Motor neuron (in vitro differentiated cells): ENCODE measurements at regions not wholly inside any gene's neighbourhood (a gene's known extent, or its start where the extent isn't known, plus 50 kb on each side); places are given as distances from the start of the nearest gene placed in this dataset.
A peak's percentile ranks its signal among the peaks of the same experiment; 100 is the strongest.
"Not testable (repeated sequence)": the region's sequence is repeated elsewhere in the genome, so short reads cannot be mapped to it uniquely, and the experiment has no call there.

Source experiments
- ATAC-seq, 8 experiments: fragments of 200-7000 bp; cut with Tn5 transposase; replicated peaks in 6 of 8; 2 replicates each; pipeline ENCODE4 v1.8.0; 2021; ENCODE audit warnings: mild to moderate bottlenecking in 8 of 8, moderate library complexity in 8 of 8
- H3K27ac ChIP-seq, 2 donors: fragments of 250-450 bp; sonication (Bioruptor Pico); 2 replicates each; pipeline ENCODE4 v1.9.0; 2021; ENCODE audit warnings: antibody characterized with exemption in 2 of 2, mild to moderate bottlenecking in 2 of 2, moderate library complexity in 1 of 2
- H3K4me1 ChIP-seq, 2 donors: fragments of 250-450 bp; sonication (Bioruptor Pico); replicated peaks in 1 of 2; 2 replicates each; pipeline ENCODE4 v1.6.1; 2021; ENCODE audit warnings: antibody characterized with exemption in 2 of 2, mild to moderate bottlenecking in 2 of 2, moderate library complexity in 1 of 2
- H3K4me3 ChIP-seq, 5 donors: fragments of 250-450 bp; sonication (Bioruptor Pico); 2 replicates each; pipeline ENCODE4 v1.9.0; 2021; ENCODE audit warnings: antibody characterized with exemption in 5 of 5, mild to moderate bottlenecking in 5 of 5, moderate library complexity in 4 of 5
- WGBS, 10 experiments: fragments of 450-650 bp; shearing (Covaris generic); methylation state at CpG; one replicate each; pipeline ENCODE4 v1.0.0; 2022; 5-methylcytosine and 5-hydroxymethylcytosine counted together
- in situ Hi-C, 9 experiments: fragments of 400-800 bp; cut with MboI; loops; one replicate each; pipeline ENCODE4 v1.15.0; 2021; ENCODE audit warnings: low sequenced_read_pairs in 9 of 9, low pct_unique_long_range_greater_than_20kb in 2 of 9; ENCODE audit not compliant: unreplicated experiment in 9 of 9

GRCh38 chr3:146712806-146713205, 107.7 kb upstream of the PLSCR5 start:
- WGBS, 10 experiments, result 4 to 100% (median 45%) methylated on average over 1 to 3 of the region's 3 CpGs
- no peak overlapping the region for H3K4me3 ChIP-seq
- H3K4me1 ChIP-seq, result no peaks in the 10 kb centered on the region
- H3K27ac ChIP-seq, result no peak overlapping the region
- ATAC-seq, result no peak
- in situ Hi-C loops, result no loop called here

- WGBS, 10 experiments, result 26 to 93% (median 61%) methylated on average over 2 to 3 of the region's 3 CpGs
- in situ Hi-C loops, result no loop called here
- ATAC-seq, result no peak
Observed at GRCh38 chr3:146709969-146710368, 104.8 kb upstream of the PLSCR5 start.

DNA sequence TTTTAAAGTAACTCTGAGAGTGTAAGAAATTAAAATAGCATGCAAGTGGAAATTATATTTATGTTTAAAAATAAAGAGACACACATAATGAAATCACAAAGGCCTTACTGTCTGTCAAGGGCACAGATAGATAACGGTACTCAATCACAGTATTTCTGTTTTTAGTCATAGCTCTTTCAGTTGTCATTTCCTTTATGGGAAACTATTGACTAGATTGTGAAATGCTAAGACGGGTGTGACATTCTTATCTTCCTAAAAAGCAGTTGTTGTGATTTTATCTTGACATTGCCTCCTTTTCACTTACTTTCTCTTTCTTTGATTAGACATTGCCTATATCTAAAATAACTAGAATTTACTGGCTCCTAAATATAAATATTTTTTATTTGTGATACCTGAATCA, 100.1 kb upstream of the PLSCR5 start:
- in situ Hi-C loops, result no loop called here
- no peak for ATAC-seq
- no peak overlapping the region for H3K27ac ChIP-seq
- no peaks in the 10 kb centered on the region for H3K4me1 ChIP-seq
- WGBS, 10 experiments, result 49 to 100% (median 91%) methylated on average over 1 to 2 of the region's 2 CpGs; no CpG with 5 or more reads in 2 of the 10 experiments
- H3K4me3 ChIP-seq, result no peak overlapping the region

More at GRCh38 chr3:146709969-146710368, 104.8 kb upstream of the PLSCR5 start:
- Histone ChIP-seq H3K4me1 (no peaks in the 10 kb centered on the region), H3K4me3 (no peak overlapping the region), H3K27ac (no peak overlapping the region)

GRCh38 chr3:146702237-146702636, 97.1 kb upstream of the PLSCR5 start:
- ATAC-seq, result no peak
- no peaks in the 10 kb centered on the region for H3K4me1 ChIP-seq
- H3K4me3 ChIP-seq, result no peak overlapping the region
- 60 to 100% (median 85%) methylated on average over 1 to 4 of the region's 5 CpGs; no CpG with 5 or more reads in 4 of the 10 experiments for WGBS, 10 experiments
- H3K27ac ChIP-seq, result no peak overlapping the region
- in situ Hi-C loops, result no loop called here

GRCh38 chr3:146701246-146701645, 96.1 kb upstream of the PLSCR5 start:
- no peaks in the 10 kb centered on the region for H3K4me1 ChIP-seq
- ATAC-seq, result no peak
- 52 to 100% (median 73%) methylated on average over 1 to 3 of the region's 3 CpGs; no CpG with 5 or more reads in 5 of the 10 experiments for WGBS, 10 experiments
- H3K27ac ChIP-seq, result no peak overlapping the region
- no peak overlapping the region for H3K4me3 ChIP-seq
- in situ Hi-C loops, result no loop called here

DNA sequence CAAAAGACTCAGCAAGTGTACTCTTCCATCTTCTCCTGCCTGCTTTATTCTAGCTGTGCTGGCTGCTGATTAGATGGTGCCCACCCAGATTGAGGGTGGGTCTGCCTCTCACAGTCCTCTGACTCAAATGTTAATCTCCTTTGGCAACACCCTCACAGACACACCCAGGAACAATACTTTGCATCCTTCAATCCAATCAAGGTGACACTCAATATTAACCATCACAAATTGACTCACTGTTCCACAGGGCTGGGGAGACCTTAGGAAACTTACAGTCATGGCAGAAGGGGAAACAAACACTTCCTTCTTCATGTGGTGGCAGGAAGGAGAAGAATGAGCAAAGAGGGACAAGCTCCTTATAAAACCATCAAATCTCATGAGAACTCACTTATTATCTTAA, 94.9 kb upstream of the PLSCR5 start:
- H3K27ac ChIP-seq, in situ Hi-C loops, H3K4me1 ChIP-seq, H3K4me3 ChIP-seq: not testable (repeated sequence)
- ATAC-seq, result peak in 2 of 8 experiments; percentile 68 to 78

GRCh38 chr3:146692254-146692653, 87.1 kb upstream of the PLSCR5 start:
- no peak overlapping the region for H3K27ac ChIP-seq
- ATAC-seq, result no peak
- in situ Hi-C loops, result no loop called here
- no peaks in the 10 kb centered on the region for H3K4me1 ChIP-seq
- no peak overlapping the region for H3K4me3 ChIP-seq
- 0 to 100% (median 100%) methylated on average over 1 to 2 of the region's 2 CpGs; no CpG with 5 or more reads in 4 of the 10 experiments for WGBS, 10 experiments

DNA sequence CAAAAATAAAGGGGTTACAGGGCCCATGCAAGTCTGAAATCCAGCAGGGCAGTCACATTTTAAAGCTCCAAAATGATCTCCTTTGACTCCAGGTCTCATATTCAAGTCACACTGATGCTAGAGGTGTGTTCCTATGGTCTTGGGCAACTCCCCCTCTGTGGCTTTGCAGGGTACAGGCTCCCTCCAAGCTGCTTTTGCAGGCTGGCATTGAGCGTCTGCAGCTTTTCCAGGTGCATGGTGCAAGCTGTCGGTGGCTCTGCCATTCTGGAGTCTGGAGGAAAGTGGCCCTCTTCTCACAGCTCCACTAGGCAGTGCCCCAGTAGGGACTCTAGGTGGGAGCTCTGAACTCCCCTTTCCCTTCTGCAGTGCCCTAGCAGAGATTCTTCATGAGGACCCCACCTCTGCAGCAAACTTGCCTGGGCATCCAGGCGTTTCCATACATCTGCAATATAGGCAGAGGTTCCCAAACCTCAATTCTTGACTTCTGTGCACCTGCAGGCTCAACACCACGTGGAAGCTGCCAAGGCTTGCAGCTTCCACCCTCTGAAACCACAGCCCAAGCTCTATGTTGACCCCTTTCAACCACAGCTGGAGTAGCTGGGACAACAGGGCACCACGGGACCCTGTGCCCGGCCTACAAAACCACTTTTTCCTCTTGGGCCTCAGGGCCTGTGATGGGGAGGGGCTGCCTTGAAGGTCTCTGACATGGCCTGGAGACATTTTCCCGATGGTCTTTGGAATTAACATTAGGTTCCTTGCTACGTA, 80.1 kb upstream of the PLSCR5 start:
- H3K4me1 ChIP-seq, result no peaks in the 10 kb centered on the region
- no peak for ATAC-seq
- in situ Hi-C loops, result no loop called here

DNA sequence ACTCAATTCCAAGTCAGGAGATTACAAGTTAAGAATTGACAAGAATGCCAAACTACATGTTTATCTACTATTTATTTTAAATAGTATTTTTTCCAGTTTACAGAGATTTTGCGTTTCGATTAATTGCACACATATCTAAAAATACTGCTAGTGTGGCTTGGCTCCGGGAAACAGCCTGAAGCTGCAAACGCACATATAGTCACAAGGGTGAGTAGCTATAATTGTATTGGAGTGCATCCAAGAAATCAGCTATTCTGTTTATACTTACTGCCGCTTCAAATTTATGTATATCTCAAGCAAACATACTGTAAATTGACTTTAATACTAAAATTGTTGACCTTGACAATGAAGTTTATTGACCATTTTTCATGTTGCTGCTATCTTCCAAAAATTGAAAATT, 77.0 kb upstream of the PLSCR5 start:
- H3K4me1 ChIP-seq, result no peaks in the 10 kb centered on the region
- WGBS, 10 experiments, result 0 to 100% (median 69%) methylated on average over 1 to 5 of the region's 5 CpGs
- ATAC-seq, result peak in 1 of 8 experiments; percentile 55
- in situ Hi-C loops, result no loop called here
- H3K27ac ChIP-seq, result no peak overlapping the region
- no peak overlapping the region for H3K4me3 ChIP-seq

More for the DNA sequence above, 80.1 kb upstream of the PLSCR5 start:
- 17 to 100% (median 69%) methylated on average over 1 to 6 of the region's 8 CpGs; no CpG with 5 or more reads in 2 of the 10 experiments for WGBS, 10 experiments
- Histone ChIP-seq H3K4me3 (no peak overlapping the region), H3K27ac (no peak overlapping the region)

- H3K4me1 ChIP-seq, result no peaks in the 10 kb centered on the region
- no peak overlapping the region for H3K4me3 ChIP-seq
- H3K27ac ChIP-seq, result no peak overlapping the region
- 28 to 72% (median 57%) methylated on average over 2 to 4 of the region's 4 CpGs; no CpG with 5 or more reads in 1 of the 10 experiments for WGBS, 10 experiments
- no peak for ATAC-seq
- in situ Hi-C loops, result no loop called here
Observed at GRCh38 chr3:146680617-146681016, 75.5 kb upstream of the PLSCR5 start.

DNA sequence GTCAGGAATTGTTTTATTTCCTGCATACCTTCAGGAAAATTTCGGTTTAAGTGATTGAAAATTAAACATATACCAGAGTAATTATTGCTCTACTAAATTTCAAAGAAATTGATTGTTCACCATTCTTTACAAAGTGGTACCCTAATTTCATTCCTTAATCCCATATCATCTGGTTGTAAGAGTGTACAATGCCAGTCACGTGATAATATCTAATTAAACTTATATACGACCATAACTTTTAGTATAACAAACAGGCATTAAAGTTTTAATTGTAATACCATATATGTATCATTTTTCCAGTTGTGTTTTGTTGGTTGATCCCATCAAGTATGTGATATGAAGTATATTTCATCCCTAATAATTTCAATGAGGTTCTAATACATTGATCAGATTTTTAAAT, 74.8 kb upstream of the PLSCR5 start:
- Histone ChIP-seq H3K27ac (no peak overlapping the region), H3K4me3 (no peak overlapping the region), H3K4me1 (no peaks in the 10 kb centered on the region)
- 2 to 94% (median 60%) methylated on average over 1 to 3 of the region's 3 CpGs; no CpG with 5 or more reads in 1 of the 10 experiments for WGBS, 10 experiments
- in situ Hi-C loops, result no loop called here
- no peak for ATAC-seq

- ATAC-seq, result no peak
- in situ Hi-C loops, result no loop called here
- Histone ChIP-seq H3K27ac (no peak overlapping the region), H3K4me3 (no peak overlapping the region), H3K4me1 (no peaks in the 10 kb centered on the region)
- WGBS, 10 experiments, result 70 to 100% (median 85%) methylated on average over 1 to 3 of the region's 3 CpGs; no CpG with 5 or more reads in 2 of the 10 experiments
Observed at GRCh38 chr3:146679191-146679590, 74.0 kb upstream of the PLSCR5 start.

GRCh38 chr3:146672941-146673340, 67.8 kb upstream of the PLSCR5 start:
- Histone ChIP-seq H3K4me3 (no peak overlapping the region), H3K27ac (no peak overlapping the region), H3K4me1 (no peaks in the 10 kb centered on the region)
- in situ Hi-C loops, result no loop called here
- WGBS, 10 experiments, result 44 to 100% (median 86%) methylated on average over 1 to 2 of the region's 2 CpGs
- no peak for ATAC-seq

GRCh38 chr3:146664403-146664802, 59.3 kb upstream of the PLSCR5 start:
- no peak for ATAC-seq
- in situ Hi-C loops, result no loop called here
- WGBS, 10 experiments, result 21 to 92% (median 62%) methylated on average over 3 to 4 of the region's 4 CpGs

More at GRCh38 chr3:146664403-146664802, 59.3 kb upstream of the PLSCR5 start:
- Histone ChIP-seq H3K27ac (no peak overlapping the region), H3K4me3 (no peak overlapping the region), H3K4me1 (no peaks in the 10 kb centered on the region)
